Cardiac muscle cell (in vitro differentiated cells and primary cell): ENCODE measurements at regions not wholly inside any gene's neighbourhood (a gene's known extent, or its start where the extent isn't known, plus 50 kb on each side); places are given as distances from the start of the nearest gene placed in this dataset.
A peak's percentile ranks its signal among the peaks of the same experiment; 100 is the strongest.

Source experiments
- DNase-seq, 2 donors: peaks; one replicate each; pipeline versions ENCODE4 v3.0.0 to v3.0.0-alpha.2; 2010 to 2017; ENCODE audit warnings: low read depth in 1 of 2, low spot score in 1 of 2
- H3K27ac ChIP-seq: fragments of 200-600 bp; sonication (generic); 2 replicates; pipeline ENCODE4 v1.5.1; 2016
- H3K27me3 ChIP-seq: fragments of 200-600 bp; sonication (generic); 2 replicates; pipeline ENCODE4 v1.6.0; 2016; ENCODE audit warnings: control low read depth
- H3K36me3 ChIP-seq: fragments of 200-600 bp; sonication (generic); 2 replicates; pipeline ENCODE4 v1.5.1; 2016; ENCODE audit warnings: control low read depth
- H3K4me1 ChIP-seq: fragments of 200-600 bp; sonication (generic); 2 replicates; pipeline ENCODE4 v1.8.1; 2017; ENCODE audit warnings: low read depth, mild to moderate bottlenecking, mixed run types
- H3K4me3 ChIP-seq: fragments of 200-600 bp; sonication (generic); 2 replicates; pipeline ENCODE4 v1.5.1; 2016; ENCODE audit warnings: mild to moderate bottlenecking
- H3K9me3 ChIP-seq: fragments of 200-600 bp; sonication (generic); 2 replicates; pipeline ENCODE4 v1.5.1; 2017; ENCODE audit warnings: low read depth, mild to moderate bottlenecking, control low read depth
- TF ChIP-seq, protein P1 (sequence below): IDR thresholded peaks from 2 replicates; pipeline ENCODE4 v1.5.1; 2012; ENCODE audit warnings: low read depth, mild to moderate bottlenecking, low read length

GRCh38 chr6:15922510-15923250 is 206.2 kb upstream of the MYLIP start:
- no peaks in the 10 kb centered on the region for H3K27me3 ChIP-seq
- peak in 1 of 2 donors; percentile 97 for DNase-seq
- TF ChIP-seq, protein P1, sequence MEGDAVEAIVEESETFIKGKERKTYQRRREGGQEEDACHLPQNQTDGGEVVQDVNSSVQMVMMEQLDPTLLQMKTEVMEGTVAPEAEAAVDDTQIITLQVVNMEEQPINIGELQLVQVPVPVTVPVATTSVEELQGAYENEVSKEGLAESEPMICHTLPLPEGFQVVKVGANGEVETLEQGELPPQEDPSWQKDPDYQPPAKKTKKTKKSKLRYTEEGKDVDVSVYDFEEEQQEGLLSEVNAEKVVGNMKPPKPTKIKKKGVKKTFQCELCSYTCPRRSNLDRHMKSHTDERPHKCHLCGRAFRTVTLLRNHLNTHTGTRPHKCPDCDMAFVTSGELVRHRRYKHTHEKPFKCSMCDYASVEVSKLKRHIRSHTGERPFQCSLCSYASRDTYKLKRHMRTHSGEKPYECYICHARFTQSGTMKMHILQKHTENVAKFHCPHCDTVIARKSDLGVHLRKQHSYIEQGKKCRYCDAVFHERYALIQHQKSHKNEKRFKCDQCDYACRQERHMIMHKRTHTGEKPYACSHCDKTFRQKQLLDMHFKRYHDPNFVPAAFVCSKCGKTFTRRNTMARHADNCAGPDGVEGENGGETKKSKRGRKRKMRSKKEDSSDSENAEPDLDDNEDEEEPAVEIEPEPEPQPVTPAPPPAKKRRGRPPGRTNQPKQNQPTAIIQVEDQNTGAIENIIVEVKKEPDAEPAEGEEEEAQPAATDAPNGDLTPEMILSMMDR: no peak

GRCh38 chr6:15921243-15921642 is 207.6 kb upstream of the MYLIP start:
- H3K4me1 ChIP-seq: peaks cover 11% of the 10 kb centered on the region
- no peaks in the 10 kb centered on the region for H3K36me3 ChIP-seq
- H3K27ac ChIP-seq: no peak overlapping the region
- no peaks in the 10 kb centered on the region for H3K27me3 ChIP-seq
- no peak overlapping the region for H3K4me3 ChIP-seq
- peak in 1 of 2 donors; percentile 45 for DNase-seq
- TF ChIP-seq, protein P1: no peak
- H3K9me3 ChIP-seq: no peaks in the 10 kb centered on the region

More at GRCh38 chr6:15922510-15923250, 206.2 kb upstream of the MYLIP start:
- Histone ChIP-seq H3K4me1 (peaks cover 6% of the 10 kb centered on the region), H3K27ac (no peak overlapping the region), H3K9me3 (no peaks in the 10 kb centered on the region), H3K36me3 (no peaks in the 10 kb centered on the region), H3K4me3 (no peak overlapping the region)

- H3K9me3 ChIP-seq: no peaks in the 10 kb centered on the region
- H3K27me3 ChIP-seq: no peaks in the 10 kb centered on the region
- TF ChIP-seq, protein P1: no peak
These were observed 212.3 kb upstream of the MYLIP start for GRCh38 chr6:15916581-15916980.

GRCh38 chr6:15915508-15916178 is 213.2 kb upstream of the MYLIP start:
- peaks cover 27% of the 10 kb centered on the region for H3K4me1 ChIP-seq
- peak overlapping the region; percentile 76 for H3K27ac ChIP-seq
- no peaks in the 10 kb centered on the region for H3K36me3 ChIP-seq
- TF ChIP-seq, protein P1: no peak
- no peaks in the 10 kb centered on the region for H3K27me3 ChIP-seq
- no peaks in the 10 kb centered on the region for H3K9me3 ChIP-seq
- H3K4me3 ChIP-seq: no peak overlapping the region
- no peak for DNase-seq

More at GRCh38 chr6:15916581-15916980, 212.3 kb upstream of the MYLIP start:
- H3K36me3 ChIP-seq: no peaks in the 10 kb centered on the region
- peaks cover 27% of the 10 kb centered on the region for H3K4me1 ChIP-seq
- peak overlapping the region; percentile 76 for H3K27ac ChIP-seq
- DNase-seq: no peak
- no peak overlapping the region for H3K4me3 ChIP-seq

- TF ChIP-seq, protein P1: no peak
- H3K4me1 ChIP-seq: peaks cover 32% of the 10 kb centered on the region
These were observed 214.3 kb upstream of the MYLIP start for GRCh38 chr6:15914553-15914952.

More at GRCh38 chr6:15914553-15914952, 214.3 kb upstream of the MYLIP start:
- H3K36me3 ChIP-seq: no peaks in the 10 kb centered on the region
- no peaks in the 10 kb centered on the region for H3K27me3 ChIP-seq
- no peak overlapping the region for H3K27ac ChIP-seq
- H3K4me3 ChIP-seq: no peak overlapping the region
- H3K9me3 ChIP-seq: no peaks in the 10 kb centered on the region
- DNase-seq: no peak
